NB4 (cell line): ENCODE measurements at regions not wholly inside any gene's neighbourhood (a gene's known extent, or its start where the extent isn't known, plus 50 kb on each side); places are given as distances from the start of the nearest gene placed in this dataset.

Experiments
- POLR2A ChIP-seq: IDR thresholded peaks from 2 replicates; pipeline ENCODE4 v1.6.1; 2011; ENCODE audit warnings: mild to moderate bottlenecking; ENCODE audit not compliant: insufficient read length; ENCODE audit errors: extremely low read depth
- TF ChIP-seq, protein P1 (sequence below): IDR thresholded peaks from one replicate; pipeline ENCODE4 v1.5.1; 2012; ENCODE audit warnings: low read depth, low read length

DNA sequence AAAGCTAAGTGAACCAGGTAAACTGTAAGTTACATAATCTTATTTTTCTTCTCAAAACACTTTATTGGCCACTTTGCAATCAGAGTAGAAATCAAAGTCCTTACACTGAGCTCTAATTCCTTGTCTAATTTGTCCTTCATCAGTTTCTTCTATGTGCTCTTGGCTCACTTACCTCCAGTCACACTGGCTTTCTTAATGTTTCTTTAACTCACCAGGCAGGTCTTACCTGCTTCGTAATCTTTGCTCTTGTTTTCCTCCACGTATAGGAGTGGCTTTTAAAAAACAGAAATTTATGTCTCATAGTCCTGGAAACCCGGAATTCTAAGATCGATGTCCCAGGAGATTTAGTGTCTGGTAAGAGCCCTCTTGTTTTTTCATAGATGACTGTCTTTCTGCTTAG, 1462.1 kb downstream of the FSTL5 start:
- no peak for TF ChIP-seq POLR2A
- TF ChIP-seq, protein P1, sequence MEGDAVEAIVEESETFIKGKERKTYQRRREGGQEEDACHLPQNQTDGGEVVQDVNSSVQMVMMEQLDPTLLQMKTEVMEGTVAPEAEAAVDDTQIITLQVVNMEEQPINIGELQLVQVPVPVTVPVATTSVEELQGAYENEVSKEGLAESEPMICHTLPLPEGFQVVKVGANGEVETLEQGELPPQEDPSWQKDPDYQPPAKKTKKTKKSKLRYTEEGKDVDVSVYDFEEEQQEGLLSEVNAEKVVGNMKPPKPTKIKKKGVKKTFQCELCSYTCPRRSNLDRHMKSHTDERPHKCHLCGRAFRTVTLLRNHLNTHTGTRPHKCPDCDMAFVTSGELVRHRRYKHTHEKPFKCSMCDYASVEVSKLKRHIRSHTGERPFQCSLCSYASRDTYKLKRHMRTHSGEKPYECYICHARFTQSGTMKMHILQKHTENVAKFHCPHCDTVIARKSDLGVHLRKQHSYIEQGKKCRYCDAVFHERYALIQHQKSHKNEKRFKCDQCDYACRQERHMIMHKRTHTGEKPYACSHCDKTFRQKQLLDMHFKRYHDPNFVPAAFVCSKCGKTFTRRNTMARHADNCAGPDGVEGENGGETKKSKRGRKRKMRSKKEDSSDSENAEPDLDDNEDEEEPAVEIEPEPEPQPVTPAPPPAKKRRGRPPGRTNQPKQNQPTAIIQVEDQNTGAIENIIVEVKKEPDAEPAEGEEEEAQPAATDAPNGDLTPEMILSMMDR = no peak
